ENCODE measurements at regions not wholly inside any gene's neighbourhood (a gene's known extent, or its start where the extent isn't known, plus 50 kb on each side); places are given as distances from the start of the nearest gene placed in this dataset.

DNA sequence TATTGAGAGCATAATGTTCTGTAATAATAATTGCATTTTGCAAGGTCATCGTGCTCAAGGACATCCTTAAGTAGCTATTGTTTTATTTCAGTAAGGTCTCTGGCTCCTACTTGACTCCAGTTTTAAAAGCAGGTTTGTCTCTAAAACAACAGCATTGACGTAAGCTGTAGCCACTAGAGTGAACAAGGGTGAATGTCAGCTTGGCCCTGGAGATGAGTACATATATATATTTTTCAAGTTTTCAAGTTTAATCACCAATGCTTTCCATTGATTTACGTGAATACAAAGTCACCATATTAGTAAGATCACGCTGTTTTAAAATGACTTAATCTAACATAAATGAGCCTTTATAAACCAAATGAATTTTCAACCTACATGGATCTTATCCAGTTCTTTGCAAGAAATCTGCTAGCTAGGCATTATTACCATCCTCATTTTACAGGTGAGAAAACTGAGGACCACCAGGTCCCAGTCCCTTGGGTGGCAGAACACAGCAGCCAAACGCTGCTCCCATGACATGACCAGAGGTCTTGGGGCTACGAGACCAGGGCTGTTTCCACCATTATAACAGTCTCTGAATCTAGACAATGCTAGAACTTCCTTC is 57.2 kb upstream of the ELMO1 start:
- no peak for TF ChIP-seq ETS1 (IDR thresholded peaks at IDR 0.05)
- TF ChIP-seq CTCF (conservative IDR thresholded peaks at IDR 0.05; ENCODE audit: low read depth in 2 of 2): no peak
- no peak for TF ChIP-seq EZH2 (IDR thresholded peaks at IDR 0.05; ENCODE audit: low read depth, unreplicated experiment)
- TF ChIP-seq EZH2phosphoT487 (IDR thresholded peaks at IDR 0.05; ENCODE audit: unreplicated experiment): no peak
- TF ChIP-seq ZNF331 (CRISPR knock-in tag; IDR thresholded peaks at IDR 0.05; ENCODE audit: low read depth): no peak
- TF ChIP-seq CREB1 (CRISPR knock-in tag; IDR thresholded peaks at IDR 0.05; ENCODE audit: low read depth): no peak
- TF ChIP-seq POLR2AphosphoS5 (IDR thresholded peaks at IDR 0.05; ENCODE audit: low read depth): no peak
- TF ChIP-seq, protein P1, sequence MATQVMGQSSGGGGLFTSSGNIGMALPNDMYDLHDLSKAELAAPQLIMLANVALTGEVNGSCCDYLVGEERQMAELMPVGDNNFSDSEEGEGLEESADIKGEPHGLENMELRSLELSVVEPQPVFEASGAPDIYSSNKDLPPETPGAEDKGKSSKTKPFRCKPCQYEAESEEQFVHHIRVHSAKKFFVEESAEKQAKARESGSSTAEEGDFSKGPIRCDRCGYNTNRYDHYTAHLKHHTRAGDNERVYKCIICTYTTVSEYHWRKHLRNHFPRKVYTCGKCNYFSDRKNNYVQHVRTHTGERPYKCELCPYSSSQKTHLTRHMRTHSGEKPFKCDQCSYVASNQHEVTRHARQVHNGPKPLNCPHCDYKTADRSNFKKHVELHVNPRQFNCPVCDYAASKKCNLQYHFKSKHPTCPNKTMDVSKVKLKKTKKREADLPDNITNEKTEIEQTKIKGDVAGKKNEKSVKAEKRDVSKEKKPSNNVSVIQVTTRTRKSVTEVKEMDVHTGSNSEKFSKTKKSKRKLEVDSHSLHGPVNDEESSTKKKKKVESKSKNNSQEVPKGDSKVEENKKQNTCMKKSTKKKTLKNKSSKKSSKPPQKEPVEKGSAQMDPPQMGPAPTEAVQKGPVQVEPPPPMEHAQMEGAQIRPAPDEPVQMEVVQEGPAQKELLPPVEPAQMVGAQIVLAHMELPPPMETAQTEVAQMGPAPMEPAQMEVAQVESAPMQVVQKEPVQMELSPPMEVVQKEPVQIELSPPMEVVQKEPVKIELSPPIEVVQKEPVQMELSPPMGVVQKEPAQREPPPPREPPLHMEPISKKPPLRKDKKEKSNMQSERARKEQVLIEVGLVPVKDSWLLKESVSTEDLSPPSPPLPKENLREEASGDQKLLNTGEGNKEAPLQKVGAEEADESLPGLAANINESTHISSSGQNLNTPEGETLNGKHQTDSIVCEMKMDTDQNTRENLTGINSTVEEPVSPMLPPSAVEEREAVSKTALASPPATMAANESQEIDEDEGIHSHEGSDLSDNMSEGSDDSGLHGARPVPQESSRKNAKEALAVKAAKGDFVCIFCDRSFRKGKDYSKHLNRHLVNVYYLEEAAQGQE (IDR thresholded peaks at IDR 0.05; ENCODE audit: unreplicated experiment): no peak
- no peak for TF ChIP-seq JUNB (IDR thresholded peaks at IDR 0.05; ENCODE audit: unreplicated experiment)
- no peak for TF ChIP-seq ZNF114 (CRISPR knock-in tag; IDR thresholded peaks at IDR 0.05)
- no peak for TF ChIP-seq STAT1 (IDR thresholded peaks at IDR 0.05; ENCODE audit: unreplicated experiment)
- TF ChIP-seq NANOG (IDR thresholded peaks at IDR 0.05; ENCODE audit: borderline replicate concordance): no peak
